Esophagus muscularis mucosa (tissue), 4 donors: ENCODE measurements at regions not wholly inside any gene's neighbourhood (a gene's known extent, or its start where the extent isn't known, plus 50 kb on each side); places are given as distances from the start of the nearest gene placed in this dataset.

Source experiments
- EP300 ChIP-seq: sonication (generic); formaldehyde crosslinking; IDR thresholded peaks from one replicate; pipeline ENCODE4 v1.6.1; 2017; ENCODE audit warnings: antibody characterized with exemption
- POLR2A ChIP-seq: fragments of 450-650 bp; IDR thresholded peaks from one replicate; pipeline ENCODE4 v1.6.1; 2017; ENCODE audit warnings: antibody characterized with exemption, moderate library complexity, mild to moderate bottlenecking, low read depth
- POLR2AphosphoS5 ChIP-seq, 2 donors: sonication (generic); formaldehyde crosslinking; IDR thresholded peaks; one replicate each; pipeline ENCODE4 v1.6.1; 2017; ENCODE audit warnings: antibody characterized with exemption in 2 of 2
- TF ChIP-seq, protein P1 (sequence below), 3 experiments: fragments of 200-600 bp in 2 of 3; fragments of 450-650 bp in 1 of 3; sonication (generic) in 2 of 3; IDR thresholded peaks; one replicate each; pipeline ENCODE4 v1.5.1; 2017 to 2019; ENCODE audit warnings: antibody characterized with exemption in 3 of 3, mild to moderate bottlenecking in 2 of 3, moderate library complexity in 1 of 3

DNA sequence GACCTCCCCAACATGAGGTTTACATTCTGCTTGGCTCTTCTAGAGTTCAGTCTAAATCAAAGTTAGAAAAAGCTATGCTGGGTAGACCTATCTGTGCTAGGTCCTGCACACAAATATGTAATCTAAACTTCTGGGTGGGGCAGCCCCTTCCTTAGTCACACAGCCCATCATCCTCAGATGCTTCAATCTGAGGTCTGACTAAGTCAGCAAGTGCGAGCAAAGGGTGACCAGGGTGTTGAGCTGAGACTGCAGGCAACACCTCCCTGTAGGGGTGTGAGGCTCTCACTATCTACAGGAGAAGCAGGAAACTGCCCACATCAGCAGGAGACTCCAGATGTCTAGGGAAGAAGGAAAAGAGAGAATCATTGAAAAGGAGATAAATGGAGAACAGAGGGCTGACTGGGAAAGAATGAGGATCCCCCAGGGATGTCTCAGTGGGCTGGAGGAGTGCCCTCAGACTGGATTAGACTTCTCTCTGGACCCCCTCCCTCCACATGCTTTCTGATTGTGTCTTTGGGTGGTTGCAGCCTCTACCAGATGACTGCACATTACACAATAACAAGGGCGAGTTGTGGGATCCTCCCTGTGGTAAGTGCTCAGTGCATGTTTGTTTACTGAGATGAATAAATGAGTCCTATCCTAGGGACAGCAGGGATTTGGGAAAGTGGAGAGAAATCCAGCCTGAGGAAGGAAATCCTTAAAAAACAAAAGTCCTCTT lies 266.2 kb upstream of the PLET1 start:
- TF ChIP-seq POLR2A (no peak), POLR2AphosphoS5 (IDR thresholded peaks at IDR 0.05) (no peak), EP300 (no peak)
- TF ChIP-seq, protein P1, sequence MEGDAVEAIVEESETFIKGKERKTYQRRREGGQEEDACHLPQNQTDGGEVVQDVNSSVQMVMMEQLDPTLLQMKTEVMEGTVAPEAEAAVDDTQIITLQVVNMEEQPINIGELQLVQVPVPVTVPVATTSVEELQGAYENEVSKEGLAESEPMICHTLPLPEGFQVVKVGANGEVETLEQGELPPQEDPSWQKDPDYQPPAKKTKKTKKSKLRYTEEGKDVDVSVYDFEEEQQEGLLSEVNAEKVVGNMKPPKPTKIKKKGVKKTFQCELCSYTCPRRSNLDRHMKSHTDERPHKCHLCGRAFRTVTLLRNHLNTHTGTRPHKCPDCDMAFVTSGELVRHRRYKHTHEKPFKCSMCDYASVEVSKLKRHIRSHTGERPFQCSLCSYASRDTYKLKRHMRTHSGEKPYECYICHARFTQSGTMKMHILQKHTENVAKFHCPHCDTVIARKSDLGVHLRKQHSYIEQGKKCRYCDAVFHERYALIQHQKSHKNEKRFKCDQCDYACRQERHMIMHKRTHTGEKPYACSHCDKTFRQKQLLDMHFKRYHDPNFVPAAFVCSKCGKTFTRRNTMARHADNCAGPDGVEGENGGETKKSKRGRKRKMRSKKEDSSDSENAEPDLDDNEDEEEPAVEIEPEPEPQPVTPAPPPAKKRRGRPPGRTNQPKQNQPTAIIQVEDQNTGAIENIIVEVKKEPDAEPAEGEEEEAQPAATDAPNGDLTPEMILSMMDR (IDR thresholded peaks at IDR 0.05): no peak
